NB4 (cell line): ENCODE measurements at regions not wholly inside any gene's neighbourhood (a gene's known extent, or its start where the extent isn't known, plus 50 kb on each side); places are given as distances from the start of the nearest gene placed in this dataset.

Experiments
- MYC ChIP-seq: IDR thresholded peaks from 2 replicates; pipeline ENCODE4 v1.6.1; 2011; ENCODE audit warnings: low read depth, low read length
- POLR2A ChIP-seq: IDR thresholded peaks from 2 replicates; pipeline ENCODE4 v1.6.1; 2011; ENCODE audit warnings: mild to moderate bottlenecking; ENCODE audit not compliant: insufficient read length; ENCODE audit errors: extremely low read depth
- TF ChIP-seq, protein P1 (sequence below): IDR thresholded peaks from one replicate; pipeline ENCODE4 v1.5.1; 2012; ENCODE audit warnings: low read depth, low read length
- TF ChIP-seq, protein P2 (sequence below): IDR thresholded peaks from 2 replicates; pipeline ENCODE4 v1.6.1; 2011; ENCODE audit warnings: low read depth, low read length

DNA sequence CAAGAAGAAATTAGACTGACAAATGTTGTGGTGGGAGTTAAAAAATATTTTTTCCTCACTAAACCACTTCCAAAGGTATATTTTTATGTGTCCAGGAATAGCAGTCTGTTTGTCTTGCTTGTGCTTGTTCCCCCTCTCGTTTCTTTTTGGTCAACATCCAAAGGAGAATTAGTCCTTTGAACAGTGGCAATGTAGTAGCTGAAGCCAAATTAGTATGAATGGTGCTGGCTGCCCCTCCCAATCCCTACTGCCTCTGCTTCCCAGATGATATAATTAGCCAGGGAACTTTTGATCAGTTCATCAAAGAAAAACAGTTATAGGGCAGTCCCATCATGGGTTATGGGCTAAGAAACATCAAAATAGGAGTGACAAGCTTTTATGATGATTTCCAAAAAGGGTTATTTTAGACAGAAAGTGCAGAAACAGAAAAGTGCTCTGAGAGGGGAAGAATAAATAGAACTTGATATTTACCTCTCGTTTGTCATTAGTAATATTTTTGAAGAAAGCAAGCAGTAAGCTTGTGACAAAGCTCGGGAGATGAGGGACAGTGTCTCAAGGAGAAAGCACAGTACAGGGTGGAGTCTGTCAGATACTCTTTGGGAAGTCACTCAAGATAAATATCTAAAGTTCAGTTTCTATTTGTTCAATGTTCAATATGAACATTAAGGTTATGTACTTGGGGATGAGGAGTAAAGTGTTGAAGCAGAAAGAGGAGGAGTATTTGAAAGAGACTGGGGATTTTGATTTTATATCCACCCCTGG, 239.1 kb downstream of the HLX start:
- TF ChIP-seq, protein P1, sequence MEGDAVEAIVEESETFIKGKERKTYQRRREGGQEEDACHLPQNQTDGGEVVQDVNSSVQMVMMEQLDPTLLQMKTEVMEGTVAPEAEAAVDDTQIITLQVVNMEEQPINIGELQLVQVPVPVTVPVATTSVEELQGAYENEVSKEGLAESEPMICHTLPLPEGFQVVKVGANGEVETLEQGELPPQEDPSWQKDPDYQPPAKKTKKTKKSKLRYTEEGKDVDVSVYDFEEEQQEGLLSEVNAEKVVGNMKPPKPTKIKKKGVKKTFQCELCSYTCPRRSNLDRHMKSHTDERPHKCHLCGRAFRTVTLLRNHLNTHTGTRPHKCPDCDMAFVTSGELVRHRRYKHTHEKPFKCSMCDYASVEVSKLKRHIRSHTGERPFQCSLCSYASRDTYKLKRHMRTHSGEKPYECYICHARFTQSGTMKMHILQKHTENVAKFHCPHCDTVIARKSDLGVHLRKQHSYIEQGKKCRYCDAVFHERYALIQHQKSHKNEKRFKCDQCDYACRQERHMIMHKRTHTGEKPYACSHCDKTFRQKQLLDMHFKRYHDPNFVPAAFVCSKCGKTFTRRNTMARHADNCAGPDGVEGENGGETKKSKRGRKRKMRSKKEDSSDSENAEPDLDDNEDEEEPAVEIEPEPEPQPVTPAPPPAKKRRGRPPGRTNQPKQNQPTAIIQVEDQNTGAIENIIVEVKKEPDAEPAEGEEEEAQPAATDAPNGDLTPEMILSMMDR = no peak
- TF ChIP-seq POLR2A (no peak), MYC (no peak)
- TF ChIP-seq, protein P2, sequence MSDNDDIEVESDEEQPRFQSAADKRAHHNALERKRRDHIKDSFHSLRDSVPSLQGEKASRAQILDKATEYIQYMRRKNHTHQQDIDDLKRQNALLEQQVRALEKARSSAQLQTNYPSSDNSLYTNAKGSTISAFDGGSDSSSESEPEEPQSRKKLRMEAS = no peak
